ENCODE measurements at regions not wholly inside any gene's neighbourhood (a gene's known extent, or its start where the extent isn't known, plus 50 kb on each side); places are given as distances from the start of the nearest gene placed in this dataset.

- TF ChIP-seq EZH2 (IDR thresholded peaks at IDR 0.05; ENCODE audit: insufficient read depth, poor library complexity, severe bottlenecking) (no peak), EZH2phosphoT487 (IDR thresholded peaks at IDR 0.05; ENCODE audit: insufficient read depth, low read depth) (no peak)
Measured at GRCh38 chr6:82641677-82642076, 278.1 kb downstream of the TPBG start.

Measured in GM23248 (cell line).